RPMI8226 (cell line): ENCODE measurements at regions not wholly inside any gene's neighbourhood (a gene's known extent, or its start where the extent isn't known, plus 50 kb on each side); places are given as distances from the start of the nearest gene placed in this dataset.
"Not testable (repeated sequence)": the region's sequence is repeated elsewhere in the genome, so short reads cannot be mapped to it uniquely, and the experiment has no call there.

Experiments
- DNase-seq: peaks from one replicate; pipeline ENCODE4 v3.0.0-alpha.2; 2015

GRCh38 chr10:33858326-33858725 lies 523.9 kb upstream of the NRP1 start:
- DNase-seq: no peak

GRCh38 chr10:33853221-33853620 lies 518.8 kb upstream of the NRP1 start:
- DNase-seq: not testable (repeated sequence)

GRCh38 chr10:33843379-33843778 lies 508.9 kb upstream of the NRP1 start:
- no peak for DNase-seq

GRCh38 chr10:33841678-33842077 lies 507.2 kb upstream of the NRP1 start:
- no peak for DNase-seq

GRCh38 chr10:33838731-33839130 lies 504.3 kb upstream of the NRP1 start:
- DNase-seq: no peak

GRCh38 chr10:33837736-33838135 lies 503.3 kb upstream of the NRP1 start:
- DNase-seq: no peak

- DNase-seq: no peak
Measured at GRCh38 chr10:33835556-33835955, 501.1 kb upstream of the NRP1 start.

- no peak for DNase-seq
Measured at GRCh38 chr10:33833566-33833965, 499.1 kb upstream of the NRP1 start.

- no peak for DNase-seq
Measured at GRCh38 chr10:33832124-33832787, 497.8 kb upstream of the NRP1 start.

GRCh38 chr10:33831591-33831990 lies 497.1 kb upstream of the NRP1 start:
- DNase-seq: no peak

GRCh38 chr10:33829899-33830298 lies 495.4 kb upstream of the NRP1 start:
- not testable (repeated sequence) for DNase-seq

- no peak for DNase-seq
Measured at GRCh38 chr10:33828592-33828991, 494.1 kb upstream of the NRP1 start.

- no peak for DNase-seq
Measured at GRCh38 chr10:33826186-33826585, 491.7 kb upstream of the NRP1 start.

GRCh38 chr10:33822774-33823173 lies 488.3 kb upstream of the NRP1 start:
- no peak for DNase-seq

- DNase-seq: no peak
Measured at GRCh38 chr10:33820531-33820930, 486.1 kb upstream of the NRP1 start.

- no peak for DNase-seq
Measured at GRCh38 chr10:33819206-33819605, 484.7 kb upstream of the NRP1 start.

- DNase-seq: no peak
Measured at GRCh38 chr10:33818343-33818742, 483.9 kb upstream of the NRP1 start.

GRCh38 chr10:33817605-33818004 lies 483.1 kb upstream of the NRP1 start:
- no peak for DNase-seq

- DNase-seq: no peak
Measured at GRCh38 chr10:33815776-33816175, 481.3 kb upstream of the NRP1 start.

GRCh38 chr10:33813871-33814270 lies 479.4 kb upstream of the NRP1 start:
- no peak for DNase-seq

- DNase-seq: no peak
Measured at GRCh38 chr10:33813415-33813814, 478.9 kb upstream of the NRP1 start.

- no peak for DNase-seq
Measured at GRCh38 chr10:33812586-33812985, 478.1 kb upstream of the NRP1 start.

GRCh38 chr10:33810986-33811385 lies 476.5 kb upstream of the NRP1 start:
- DNase-seq: no peak

GRCh38 chr10:33809732-33810131 lies 475.3 kb upstream of the NRP1 start:
- no peak for DNase-seq

- no peak for DNase-seq
Measured at GRCh38 chr10:33808475-33808874, 474.0 kb upstream of the NRP1 start.
